ENCODE measurements at regions not wholly inside any gene's neighbourhood (a gene's known extent, or its start where the extent isn't known, plus 50 kb on each side); places are given as distances from the start of the nearest gene placed in this dataset.

DNA sequence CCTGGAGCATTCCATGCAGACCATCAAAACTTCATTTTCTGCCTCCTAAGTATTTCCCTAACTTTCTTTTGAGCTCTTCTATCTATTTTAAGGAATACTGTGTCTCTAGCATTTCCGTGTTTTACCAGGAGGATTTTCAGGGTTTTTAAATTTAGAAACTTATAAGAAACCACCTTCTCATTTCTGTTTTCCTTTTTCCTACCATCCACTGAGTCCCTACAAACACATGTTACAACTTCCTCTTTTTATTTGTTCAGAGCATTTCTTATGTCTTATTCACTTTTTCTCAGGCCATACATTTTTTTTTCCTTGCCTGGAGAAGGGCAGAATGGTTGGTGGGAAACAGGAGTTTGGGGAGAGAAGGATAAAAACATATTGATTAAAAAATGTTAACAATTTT is 130.0 kb upstream of the BMP5 start:
- TF ChIP-seq, protein P1, sequence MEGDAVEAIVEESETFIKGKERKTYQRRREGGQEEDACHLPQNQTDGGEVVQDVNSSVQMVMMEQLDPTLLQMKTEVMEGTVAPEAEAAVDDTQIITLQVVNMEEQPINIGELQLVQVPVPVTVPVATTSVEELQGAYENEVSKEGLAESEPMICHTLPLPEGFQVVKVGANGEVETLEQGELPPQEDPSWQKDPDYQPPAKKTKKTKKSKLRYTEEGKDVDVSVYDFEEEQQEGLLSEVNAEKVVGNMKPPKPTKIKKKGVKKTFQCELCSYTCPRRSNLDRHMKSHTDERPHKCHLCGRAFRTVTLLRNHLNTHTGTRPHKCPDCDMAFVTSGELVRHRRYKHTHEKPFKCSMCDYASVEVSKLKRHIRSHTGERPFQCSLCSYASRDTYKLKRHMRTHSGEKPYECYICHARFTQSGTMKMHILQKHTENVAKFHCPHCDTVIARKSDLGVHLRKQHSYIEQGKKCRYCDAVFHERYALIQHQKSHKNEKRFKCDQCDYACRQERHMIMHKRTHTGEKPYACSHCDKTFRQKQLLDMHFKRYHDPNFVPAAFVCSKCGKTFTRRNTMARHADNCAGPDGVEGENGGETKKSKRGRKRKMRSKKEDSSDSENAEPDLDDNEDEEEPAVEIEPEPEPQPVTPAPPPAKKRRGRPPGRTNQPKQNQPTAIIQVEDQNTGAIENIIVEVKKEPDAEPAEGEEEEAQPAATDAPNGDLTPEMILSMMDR (IDR thresholded peaks at IDR 0.05; ENCODE audit: low read length), result no peak
- no peak for TF ChIP-seq EZH2 (IDR thresholded peaks at IDR 0.05; ENCODE audit: borderline replicate concordance, low read length)
